Stimulated activated CD8-positive, alpha-beta memory T cell treated with anti-CD3 and anti-CD28 coated beads, Interleukin-7, amount 100 ng/mL, for 24 hours (primary cell): ENCODE measurements at regions not wholly inside any gene's neighbourhood (a gene's known extent, or its start where the extent isn't known, plus 50 kb on each side); places are given as distances from the start of the nearest gene placed in this dataset.

Source experiments
- DNase-seq: peaks from one replicate; pipeline ENCODE4 v3.0.0-alpha.2; 2020; ENCODE audit warnings: low read depth

GRCh38 chr10:35743351-35743750, 101.3 kb upstream of the FZD8 start:
- no peak for DNase-seq

- DNase-seq, result no peak
Observed at GRCh38 chr10:35739998-35740397, 97.9 kb upstream of the FZD8 start.

GRCh38 chr10:35735412-35735811, 93.3 kb upstream of the FZD8 start:
- DNase-seq, result no peak

- DNase-seq, result no peak
Observed at GRCh38 chr10:35731828-35732227, 89.7 kb upstream of the FZD8 start.

GRCh38 chr10:35728341-35728740, 86.2 kb upstream of the FZD8 start:
- no peak for DNase-seq

- DNase-seq, result no peak
Observed at GRCh38 chr10:35726846-35727245, 84.8 kb upstream of the FZD8 start.

GRCh38 chr10:35723992-35724391, 81.9 kb upstream of the FZD8 start:
- no peak for DNase-seq

GRCh38 chr10:35723059-35723458, 81.0 kb upstream of the FZD8 start:
- DNase-seq, result no peak

- DNase-seq, result no peak
Observed at GRCh38 chr10:35722636-35723035, 80.5 kb upstream of the FZD8 start.

GRCh38 chr10:35722226-35722625, 80.1 kb upstream of the FZD8 start:
- no peak for DNase-seq

GRCh38 chr10:35720366-35720765, 78.3 kb upstream of the FZD8 start:
- DNase-seq, result no peak

GRCh38 chr10:35716776-35717175, 74.7 kb upstream of the FZD8 start:
- no peak for DNase-seq

- DNase-seq, result no peak
Observed at GRCh38 chr10:35712486-35712885, 70.4 kb upstream of the FZD8 start.

GRCh38 chr10:35711615-35712411, 69.7 kb upstream of the FZD8 start:
- no peak for DNase-seq

GRCh38 chr10:35707642-35708425, 65.7 kb upstream of the FZD8 start:
- DNase-seq, result no peak

GRCh38 chr10:35706959-35707358, 64.9 kb upstream of the FZD8 start:
- DNase-seq, result no peak

- no peak for DNase-seq
Observed at GRCh38 chr10:35705671-35706070, 63.6 kb upstream of the FZD8 start.

GRCh38 chr10:35705051-35705450, 63.0 kb upstream of the FZD8 start:
- DNase-seq, result no peak

GRCh38 chr10:35704401-35704800, 62.3 kb upstream of the FZD8 start:
- DNase-seq, result no peak

- DNase-seq, result no peak
Observed at GRCh38 chr10:35700487-35700882, 58.4 kb upstream of the FZD8 start.

GRCh38 chr10:35699848-35700486, 57.9 kb upstream of the FZD8 start:
- no peak for DNase-seq

GRCh38 chr10:35696392-35697287, 54.5 kb upstream of the FZD8 start:
- DNase-seq, result no peak
